A549 (cell line): ENCODE measurements at regions not wholly inside any gene's neighbourhood (a gene's known extent, or its start where the extent isn't known, plus 50 kb on each side); places are given as distances from the start of the nearest gene placed in this dataset.

Experiments
- ATAC-seq, 2 experiments: fragments of 200-7000 bp in 1 of 2; fragments of >200 bp in 1 of 2; cut with Nextera tagmentation in 1 of 2; cut with Tn5 transposase in 1 of 2; 3 replicates each; pipeline versions ENCODE4 v1.8.0 to v1.9.1; 2018 to 2020; ENCODE audit warnings: mild to moderate bottlenecking in 1 of 2, moderate library complexity in 1 of 2
- CTCF ChIA-PET: fragments of 300-600 bp; sonication (Branson Sonifier 250); formaldehyde crosslinking; extraction: SDS; loops from one replicate; lab custom pipeline; 2021; ENCODE audit warnings: antibody characterized with exemption, inconsistent platforms; lab: Yijun Ruan, JAX
- POLR2A ChIA-PET: fragments of 350-600 bp; formaldehyde crosslinking; extraction: SDS; loops from one replicate; lab custom pipeline; 2021; ENCODE audit warnings: antibody characterized with exemption, inconsistent platforms; lab: Yijun Ruan, JAX
- DNase-seq, 2 experiments: peaks; one replicate each; pipeline versions ENCODE4 v3.0.0 to v3.0.0-alpha.2; 2011 to 2016; ENCODE audit warnings: low read depth in 1 of 2, low spot score in 1 of 2
- FAIRE-seq: peaks from 2 replicates; lab custom pipeline; 2011; peaks lifted over from hg19 to GRCh38; lab: Jason Lieb, UNC
- H3K27ac ChIP-seq, 2 experiments: fragments of >200 bp; sonication (Bioruptor Twin); formaldehyde crosslinking; 3 replicates each; pipeline ENCODE4 v1.5.1; 2016 to 2017
- H3K4me1 ChIP-seq: fragments of >200 bp; sonication (Bioruptor Twin); formaldehyde crosslinking; 3 replicates; pipeline ENCODE4 v1.6.1; 2016
- H3K4me2 ChIP-seq: fragments of >200 bp; sonication (Bioruptor Twin); formaldehyde crosslinking; 3 replicates; pipeline ENCODE4 v1.6.1; 2016
- H3K4me3 ChIP-seq: fragments of >200 bp; sonication (Bioruptor Twin); formaldehyde crosslinking; 3 replicates; pipeline ENCODE4 v1.5.1; 2016
- H3K9me3 ChIP-seq: fragments of >200 bp; sonication (Bioruptor Twin); formaldehyde crosslinking; 3 replicates; pipeline ENCODE4 v1.6.1; 2016
- ATOH8 ChIP-seq: fragments of 250-450 bp; sonication (Bioruptor Pico); IDR thresholded peaks from 2 replicates; pipeline ENCODE4 v1.5.0; 2020; ENCODE audit warnings: low read depth, mild to moderate bottlenecking, moderate library complexity
- E2F6 ChIP-seq: IDR thresholded peaks from 2 replicates; pipeline ENCODE4 v1.6.1; 2012; ENCODE audit warnings: low read depth, borderline replicate concordance
- FOSB ChIP-seq: fragments of 250-450 bp; sonication (Bioruptor Pico); IDR thresholded peaks from 2 replicates; pipeline ENCODE4 v1.5.0; 2020; ENCODE audit warnings: mild to moderate bottlenecking, moderate library complexity
- FOXS1 ChIP-seq: fragments of 250-450 bp; sonication (Bioruptor Pico); IDR thresholded peaks from 2 replicates; pipeline ENCODE4 v1.5.0; 2020; ENCODE audit warnings: mild to moderate bottlenecking, moderate library complexity
- GATA3 ChIP-seq: IDR thresholded peaks from 2 replicates; pipeline ENCODE4 v1.6.1; 2012; ENCODE audit warnings: borderline replicate concordance
- HES2 ChIP-seq: fragments of >200 bp; sonication (Bioruptor Twin); formaldehyde crosslinking; IDR thresholded peaks from 2 replicates; pipeline ENCODE4 v1.6.1; 2016
- HOXA7 ChIP-seq: fragments of 250-450 bp; sonication (Bioruptor Pico); IDR thresholded peaks from 2 replicates; pipeline ENCODE4 v1.5.0; 2020; ENCODE audit warnings: mild to moderate bottlenecking, moderate library complexity
- HOXB13 ChIP-seq: fragments of 250-450 bp; sonication (Bioruptor Pico); IDR thresholded peaks from 2 replicates; pipeline ENCODE4 v1.5.0; 2020; ENCODE audit warnings: low read depth, mild to moderate bottlenecking, moderate library complexity
- KDM5A ChIP-seq: fragments of 200-600 bp; sonication (generic); IDR thresholded peaks from 2 replicates; pipeline ENCODE4 v1.6.1; 2016; ENCODE audit warnings: antibody characterized with exemption, mild to moderate bottlenecking
- MAFK ChIP-seq: fragments of 450-650 bp; IDR thresholded peaks from 2 replicates; pipeline ENCODE4 v1.6.1; 2014; ENCODE audit not compliant: partially characterized antibody
- MAZ ChIP-seq: fragments of 150-350 bp; IDR thresholded peaks from 2 replicates; pipeline ENCODE4 v1.6.1; 2014; ENCODE audit warnings: antibody characterized with exemption, low read depth, low read length, borderline replicate concordance
- MYC ChIP-seq: IDR thresholded peaks from 2 replicates; pipeline ENCODE4 v1.6.1; 2012; ENCODE audit warnings: mild to moderate bottlenecking, inconsistent platforms, low read length, improper control_type of control experiment, borderline replicate concordance
- NR3C1 ChIP-seq: fragments of >200 bp; sonication (Bioruptor Twin); formaldehyde crosslinking; IDR thresholded peaks from 3 replicates; pipeline ENCODE4 v1.6.1; 2017
- POLR2A ChIP-seq: IDR thresholded peaks from 2 replicates; pipeline ENCODE4 v1.6.1; 2012; ENCODE audit warnings: mild to moderate bottlenecking, low read length
- RCOR1 ChIP-seq: fragments of 150-350 bp; IDR thresholded peaks from 2 replicates; pipeline ENCODE4 v1.6.1; 2014; ENCODE audit warnings: antibody characterized with exemption, low read length, low read depth
- REST ChIP-seq: fragments of 200-600 bp; sonication (generic); IDR thresholded peaks from 2 replicates; pipeline ENCODE4 v1.6.1; 2016; ENCODE audit warnings: antibody characterized with exemption, mild to moderate bottlenecking, moderate library complexity
- RNF2 ChIP-seq: fragments of 200-600 bp; sonication (generic); IDR thresholded peaks from 2 replicates; pipeline ENCODE4 v1.6.1; 2016; ENCODE audit warnings: low read depth, mild to moderate bottlenecking, antibody characterized with exemption, moderate library complexity, borderline replicate concordance
- ZC3H11A ChIP-seq: fragments of 450-650 bp; IDR thresholded peaks from 2 replicates; pipeline ENCODE4 v1.6.1; 2014; ENCODE audit warnings: antibody characterized with exemption, mild to moderate bottlenecking
- ZFP36 ChIP-seq: fragments of 450-650 bp; IDR thresholded peaks from 2 replicates; pipeline ENCODE4 v1.6.1; 2014; ENCODE audit warnings: borderline replicate concordance; ENCODE audit not compliant: partially characterized antibody
- ZNF302 ChIP-seq: fragments of 250-450 bp; sonication (Bioruptor Pico); IDR thresholded peaks from 2 replicates; pipeline ENCODE4 v1.9.0; 2021; ENCODE audit warnings: inconsistent platforms, mild to moderate bottlenecking, moderate library complexity
- WGBS: methylation state at CpG from one replicate; pipeline ENCODE4 v1.1.6; 2017; ENCODE audit errors: missing lambda C conversion rate; 5-methylcytosine and 5-hydroxymethylcytosine counted together

- TF ChIP-seq ZC3H11A (no peak), REST (no peak)
- TF ChIP-seq, all 56 proteins: peak for 0
Measured at GRCh38 chr14:27945512-27945911, 821.1 kb upstream of the FOXG1 start (continued).

GRCh38 chr14:27958757-27959156 lies 807.8 kb upstream of the FOXG1 start:
- DNase-seq (no peak), ATAC-seq (no peak), FAIRE-seq (no peak)
- H3K4me2 ChIP-seq: no peak overlapping the region
- H3K27ac ChIP-seq: no peak overlapping the region
- no peak for TF ChIP-seq HOXA7 (CRISPR knock-in tag)
- peak; percentile 49 for TF ChIP-seq MAFK
- no peak for TF ChIP-seq KDM5A
- TF ChIP-seq RCOR1: no peak
- H3K4me3 ChIP-seq: no peak overlapping the region
- no peaks in the 10 kb centered on the region for H3K9me3 ChIP-seq
- H3K4me1 ChIP-seq: no peaks in the 10 kb centered on the region
- ChIA-PET CTCF (no interaction called here), POLR2A (no interaction called here)
- 29% methylated on average over 2 of the region's 2 CpGs for WGBS

GRCh38 chr14:27995691-27996090 lies 770.9 kb upstream of the FOXG1 start:
- Histone ChIP-seq H3K4me1 (no peaks in the 10 kb centered on the region), H3K27ac (no peak overlapping the region), H3K4me3 (no peak overlapping the region), H3K9me3 (no peaks in the 10 kb centered on the region), H3K4me2 (no peak overlapping the region)
- ATAC-seq (no peak), DNase-seq (no peak), FAIRE-seq (no peak)
- WGBS: 57% methylated on average over 5 of the region's 5 CpGs
- TF ChIP-seq FOSB (CRISPR knock-in tag) (no peak), MAFK (no peak), MAZ (no peak), HOXB13 (CRISPR knock-in tag) (no peak), FOXS1 (no peak), ZFP36 (no peak), MYC (no peak), RNF2 (no peak), GATA3 (no peak), HES2 (no peak), NR3C1 (no peak), ZNF302 (CRISPR knock-in tag) (no peak), ATOH8 (no peak), POLR2A (no peak), E2F6 (no peak), REST (no peak)
- POLR2A ChIA-PET: no interaction called here
- CTCF ChIA-PET: no interaction called here
